ENCODE measurements at regions not wholly inside any gene's neighbourhood (a gene's known extent, or its start where the extent isn't known, plus 50 kb on each side); places are given as distances from the start of the nearest gene placed in this dataset.

DNA sequence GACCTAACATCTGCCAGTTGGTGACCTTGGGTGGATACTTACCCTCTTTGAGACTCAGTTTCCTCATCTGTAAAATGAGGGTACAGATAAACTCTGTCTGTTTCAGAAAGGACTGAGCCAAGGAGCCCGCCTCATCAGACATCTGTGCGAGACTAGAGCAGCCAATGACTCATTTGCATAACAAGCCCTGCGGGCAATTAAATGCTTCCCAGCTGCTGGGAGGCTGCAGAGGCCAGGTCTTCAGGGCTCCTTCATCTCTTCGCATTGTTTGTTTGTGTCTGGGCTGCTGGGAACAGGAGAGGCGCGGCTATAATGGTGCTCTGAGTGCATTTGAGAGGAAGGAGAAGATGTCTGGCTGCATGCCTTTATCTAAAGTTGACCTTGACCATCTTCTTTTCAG is 85.0 kb downstream of the ADRA2C start:
- no peak overlapping the region for H2AFZ ChIP-seq (ENCODE audit: low read length)
- H3K4me3 ChIP-seq (ENCODE audit: low read length, poor library complexity, severe bottlenecking), result no peak overlapping the region
- H3K4me2 ChIP-seq (ENCODE audit: low read depth, low read length, poor library complexity, severe bottlenecking), result no peak overlapping the region
- H3K27me3 ChIP-seq (ENCODE audit: insufficient read depth, low read length, poor library complexity, severe bottlenecking), result no peaks in the 10 kb centered on the region
- no peaks in the 10 kb centered on the region for H3K9me2 ChIP-seq (replicated peaks; ENCODE audit: low read depth, low read length)
- no peak overlapping the region for H3K9ac ChIP-seq (ENCODE audit: low read depth, low read length, poor library complexity, severe bottlenecking)
- no peaks in the 10 kb centered on the region for H4K20me1 ChIP-seq (ENCODE audit: insufficient read depth, low read length, poor library complexity, severe bottlenecking)
- H3K4me1 ChIP-seq (ENCODE audit: insufficient read depth, low read length, poor library complexity, severe bottlenecking), result no peaks in the 10 kb centered on the region
- no peaks in the 10 kb centered on the region for H3F3A ChIP-seq (ENCODE audit: low read depth)
- H3K36me3 ChIP-seq (ENCODE audit: insufficient read depth, low read length), result no peaks in the 10 kb centered on the region
- no peaks in the 10 kb centered on the region for H3K9me3 ChIP-seq (ENCODE audit: insufficient read depth, low read depth, low read length)
- H3K79me2 ChIP-seq (ENCODE audit: insufficient read depth, low read length), result no peaks in the 10 kb centered on the region
- no peak for TF ChIP-seq CTCF (conservative IDR thresholded peaks at IDR 0.05; ENCODE audit: low read length)
- TF ChIP-seq EZH2phosphoT487 (IDR thresholded peaks at IDR 0.05; ENCODE audit: borderline replicate concordance), result no peak

- Histone ChIP-seq H3K4me3 (ENCODE audit: low read length, poor library complexity, severe bottlenecking) (no peak overlapping the region), H4K20me1 (ENCODE audit: insufficient read depth, low read length, poor library complexity, severe bottlenecking) (no peaks in the 10 kb centered on the region), H3K36me3 (ENCODE audit: insufficient read depth, low read length) (no peaks in the 10 kb centered on the region), H3K4me2 (ENCODE audit: low read depth, low read length, poor library complexity, severe bottlenecking) (no peak overlapping the region), H3F3A (ENCODE audit: low read depth) (no peaks in the 10 kb centered on the region), H3K27me3 (ENCODE audit: insufficient read depth, low read length, poor library complexity, severe bottlenecking) (no peaks in the 10 kb centered on the region), H3K4me1 (ENCODE audit: insufficient read depth, low read length, poor library complexity, severe bottlenecking) (no peaks in the 10 kb centered on the region), H2AFZ (ENCODE audit: low read length) (no peak overlapping the region), H3K9ac (ENCODE audit: low read depth, low read length, poor library complexity, severe bottlenecking) (no peak overlapping the region), H3K9me3 (ENCODE audit: insufficient read depth, low read depth, low read length) (no peaks in the 10 kb centered on the region), H3K9me2 (replicated peaks; ENCODE audit: low read depth, low read length) (no peaks in the 10 kb centered on the region), H3K79me2 (ENCODE audit: insufficient read depth, low read length) (no peaks in the 10 kb centered on the region)
- TF ChIP-seq EZH2phosphoT487 (IDR thresholded peaks at IDR 0.05; ENCODE audit: borderline replicate concordance), result no peak
- no peak for TF ChIP-seq CTCF (conservative IDR thresholded peaks at IDR 0.05; ENCODE audit: low read length)
These were observed 85.7 kb downstream of the ADRA2C start for GRCh38 chr4:3851881-3852280.

DNA sequence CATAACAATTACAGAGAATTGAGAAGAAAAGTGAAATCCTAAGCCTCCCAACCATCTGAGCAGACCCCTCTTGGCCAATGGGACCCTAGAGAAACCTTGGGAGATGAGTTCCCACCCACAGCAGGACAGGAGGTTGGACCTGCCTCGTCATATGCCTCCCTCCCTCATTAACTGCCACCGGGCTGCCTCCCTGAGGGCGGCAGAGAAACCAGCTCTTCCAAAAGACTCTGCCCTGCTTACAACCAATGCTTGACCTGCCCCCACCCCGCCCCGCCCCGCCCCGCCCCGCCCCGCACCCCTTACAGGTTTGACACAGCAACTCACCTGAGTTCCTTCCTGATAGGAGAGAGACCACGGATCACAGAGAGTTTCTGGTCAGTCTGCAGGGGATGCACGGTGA is 86.1 kb downstream of the ADRA2C start:
- H3K9ac ChIP-seq (ENCODE audit: low read depth, low read length, poor library complexity, severe bottlenecking), result no peak overlapping the region
- H3F3A ChIP-seq (ENCODE audit: low read depth), result no peaks in the 10 kb centered on the region
- no peak overlapping the region for H3K4me3 ChIP-seq (ENCODE audit: low read length, poor library complexity, severe bottlenecking)
- no peaks in the 10 kb centered on the region for H3K4me1 ChIP-seq (ENCODE audit: insufficient read depth, low read length, poor library complexity, severe bottlenecking)
- no peaks in the 10 kb centered on the region for H3K9me2 ChIP-seq (replicated peaks; ENCODE audit: low read depth, low read length)
- no peak overlapping the region for H3K4me2 ChIP-seq (ENCODE audit: low read depth, low read length, poor library complexity, severe bottlenecking)
- TF ChIP-seq CTCF (conservative IDR thresholded peaks at IDR 0.05; ENCODE audit: low read length), result no peak
- TF ChIP-seq EZH2phosphoT487 (IDR thresholded peaks at IDR 0.05; ENCODE audit: borderline replicate concordance), result no peak
- H3K27me3 ChIP-seq (ENCODE audit: insufficient read depth, low read length, poor library complexity, severe bottlenecking), result no peaks in the 10 kb centered on the region
- H3K79me2 ChIP-seq (ENCODE audit: insufficient read depth, low read length), result no peaks in the 10 kb centered on the region
- H4K20me1 ChIP-seq (ENCODE audit: insufficient read depth, low read length, poor library complexity, severe bottlenecking), result no peaks in the 10 kb centered on the region
- H3K9me3 ChIP-seq (ENCODE audit: insufficient read depth, low read depth, low read length), result no peaks in the 10 kb centered on the region
- H3K36me3 ChIP-seq (ENCODE audit: insufficient read depth, low read length), result no peaks in the 10 kb centered on the region
- no peak overlapping the region for H2AFZ ChIP-seq (ENCODE audit: low read length)

Measured in Loucy (cell line).